Activated naive CD4-positive, alpha-beta T cell (primary cell): ENCODE measurements at regions not wholly inside any gene's neighbourhood (a gene's known extent, or its start where the extent isn't known, plus 50 kb on each side); places are given as distances from the start of the nearest gene placed in this dataset.
"Not testable (repeated sequence)": the region's sequence is repeated elsewhere in the genome, so short reads cannot be mapped to it uniquely, and the experiment has no call there.

Source experiments
- DNase-seq, 4 experiments: peaks; one replicate each; lab custom pipeline; 2025; lab: John Stamatoyannopoulos, UW

DNA sequence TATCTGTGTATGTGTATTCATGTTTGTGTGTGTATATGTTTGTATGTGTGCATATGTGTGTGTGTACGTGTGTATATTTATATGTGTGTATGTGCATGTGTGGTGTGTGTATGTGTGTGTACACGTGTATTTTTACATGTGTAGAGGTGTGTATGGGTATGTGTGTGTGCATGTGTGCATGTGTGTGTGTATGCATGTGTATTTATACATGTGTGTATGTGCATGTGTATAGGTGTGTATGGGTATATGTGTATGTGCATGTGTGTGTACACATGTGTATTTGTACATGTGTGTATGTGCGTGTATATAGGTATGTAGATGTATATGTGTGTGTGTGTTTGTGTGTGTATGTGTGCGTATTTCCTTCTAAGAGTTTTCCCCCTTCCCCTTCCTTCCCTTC lies 207.7 kb upstream of the ATP6AP2 start:
- DNase-seq, result no peak

DNA sequence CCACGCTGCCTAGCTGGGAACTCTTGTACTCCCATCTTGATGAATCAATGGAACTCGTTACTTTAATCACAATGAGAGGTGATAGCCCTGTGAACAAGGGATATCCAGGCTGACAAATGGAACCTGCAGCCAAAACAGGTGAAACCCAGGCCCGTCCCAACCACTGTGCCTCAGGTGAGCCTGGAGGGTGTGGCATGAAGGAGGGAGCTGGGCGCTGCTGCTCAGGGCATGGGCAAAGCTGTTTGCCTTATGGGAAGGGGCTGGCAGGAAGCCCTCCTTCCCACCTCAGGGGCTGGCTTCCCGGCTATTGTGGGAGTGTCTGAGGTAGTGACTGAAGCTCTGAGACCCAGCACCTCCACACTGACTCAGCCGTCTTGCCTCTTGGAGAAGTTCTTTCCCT lies 209.4 kb upstream of the ATP6AP2 start:
- DNase-seq, result no peak

DNA sequence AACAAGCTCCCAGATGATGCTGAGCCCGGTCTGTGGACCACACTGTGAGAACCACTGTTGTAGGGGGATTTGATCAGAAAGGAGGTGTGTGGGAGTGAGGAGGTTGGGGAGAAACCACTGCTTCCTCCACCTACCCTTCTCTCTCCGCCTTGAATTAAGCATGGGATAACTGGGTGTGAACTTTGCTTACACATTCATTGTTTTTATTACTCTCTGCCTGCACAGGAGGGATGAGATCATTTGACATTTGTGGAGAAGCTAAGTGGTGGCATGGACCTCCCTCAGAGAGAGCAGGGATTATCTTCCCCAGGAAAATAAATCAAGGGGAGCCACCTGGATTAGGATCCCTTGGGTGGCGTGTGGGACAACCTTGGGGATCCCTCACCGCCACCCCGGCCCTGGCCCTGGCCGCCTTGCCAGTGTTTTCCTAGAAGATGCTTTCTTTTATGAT lies 212.1 kb upstream of the ATP6AP2 start:
- DNase-seq, result no peak

DNA sequence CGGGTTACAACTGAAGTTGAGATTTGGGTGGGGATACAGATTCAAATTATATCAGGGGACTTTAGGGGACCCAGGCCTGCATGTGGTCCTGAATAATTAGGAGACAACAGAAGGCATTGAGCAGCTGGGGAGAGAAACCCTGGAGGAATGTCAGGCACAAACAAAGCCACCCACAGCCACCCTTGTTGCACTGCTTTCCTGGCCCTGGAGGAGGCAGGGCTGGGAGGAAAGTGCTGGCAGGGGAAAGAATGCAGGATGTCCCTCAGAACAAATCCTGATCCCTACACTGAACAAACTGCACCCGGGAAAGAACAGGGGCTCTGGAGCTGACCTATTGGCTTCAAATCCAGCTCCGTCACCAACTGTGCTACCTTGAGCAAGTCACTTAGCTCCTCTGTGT lies 214.1 kb upstream of the ATP6AP2 start:
- no peak for DNase-seq

DNA sequence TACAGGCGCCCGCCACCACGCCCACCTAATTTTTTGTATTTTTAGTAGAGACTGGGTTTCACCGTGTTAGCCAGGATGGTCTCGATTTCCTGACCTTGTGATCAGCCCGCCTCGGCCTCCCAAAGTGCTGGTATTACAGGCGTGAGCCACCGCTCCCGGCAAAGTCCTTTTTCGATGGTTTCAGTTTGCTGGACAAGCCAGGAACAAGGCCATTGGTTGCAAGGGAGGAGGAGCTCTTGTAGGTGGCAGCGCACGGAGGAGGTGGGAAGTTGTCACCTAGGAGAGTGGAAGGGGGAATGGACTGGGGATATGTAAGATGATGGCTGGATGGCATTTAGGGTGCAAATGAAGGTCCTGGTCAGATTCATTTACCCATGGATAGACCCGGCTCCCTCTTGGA lies 218.5 kb upstream of the ATP6AP2 start:
- DNase-seq, result not testable (repeated sequence)

DNA sequence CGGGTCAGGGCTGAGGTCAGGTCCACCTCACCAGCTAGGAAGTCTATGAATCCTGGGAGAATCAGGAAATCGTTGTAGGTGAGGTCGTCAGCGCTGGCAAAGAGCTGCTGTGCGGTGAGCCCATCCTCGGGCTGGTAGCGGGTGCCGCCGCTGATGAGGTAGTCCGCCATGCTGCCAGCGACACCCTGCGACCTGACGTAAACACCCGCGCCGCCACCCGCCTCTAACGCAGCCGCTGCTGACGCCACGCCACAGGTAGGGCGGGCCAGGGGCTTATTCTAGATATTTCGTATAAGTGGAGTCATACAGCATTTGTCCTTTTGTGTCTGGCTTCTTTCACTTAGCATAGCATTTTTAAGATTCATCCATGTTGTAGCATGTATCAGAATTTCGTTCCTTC lies 220.2 kb upstream of the ATP6AP2 start:
- DNase-seq, result no peak

DNA sequence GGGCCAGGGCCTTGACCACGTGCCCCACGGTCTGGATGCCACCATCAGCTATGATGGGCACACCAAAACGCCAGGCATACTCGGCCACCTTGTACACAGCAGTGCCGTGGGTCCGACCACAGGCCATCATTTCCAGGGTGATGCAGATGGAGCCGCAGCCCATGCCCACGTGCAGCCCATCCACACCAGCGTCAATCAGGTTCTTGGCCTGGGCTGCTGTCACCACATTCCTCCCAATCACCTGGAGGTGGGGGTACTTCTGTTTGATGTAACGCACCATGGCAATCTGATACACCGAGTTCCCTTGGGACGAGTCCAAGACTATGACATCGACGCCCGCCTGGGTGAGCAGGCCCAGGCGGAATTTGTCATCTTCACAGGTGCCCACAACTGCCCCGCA lies 221.2 kb upstream of the ATP6AP2 start:
- DNase-seq, result no peak

DNA sequence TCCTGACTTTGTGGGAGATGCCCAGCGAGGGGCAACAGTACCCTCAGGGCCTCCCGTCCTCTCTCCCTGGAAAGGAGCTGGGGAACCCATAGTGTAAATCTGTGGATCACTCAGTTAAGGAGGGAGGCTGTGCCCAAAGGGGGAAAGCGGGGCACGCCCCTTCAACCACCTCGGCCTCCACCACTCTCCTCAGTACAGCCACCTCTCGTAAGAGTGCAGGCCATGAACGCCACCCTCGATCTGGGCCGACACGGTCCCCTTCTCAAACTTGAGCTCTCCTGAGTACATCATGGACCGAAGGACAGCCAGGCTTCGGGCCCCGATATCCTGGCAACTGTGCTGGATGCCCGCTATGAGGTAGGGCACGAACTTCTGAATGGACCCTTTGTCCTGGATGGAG lies 221.8 kb upstream of the ATP6AP2 start:
- DNase-seq, result no peak

DNA sequence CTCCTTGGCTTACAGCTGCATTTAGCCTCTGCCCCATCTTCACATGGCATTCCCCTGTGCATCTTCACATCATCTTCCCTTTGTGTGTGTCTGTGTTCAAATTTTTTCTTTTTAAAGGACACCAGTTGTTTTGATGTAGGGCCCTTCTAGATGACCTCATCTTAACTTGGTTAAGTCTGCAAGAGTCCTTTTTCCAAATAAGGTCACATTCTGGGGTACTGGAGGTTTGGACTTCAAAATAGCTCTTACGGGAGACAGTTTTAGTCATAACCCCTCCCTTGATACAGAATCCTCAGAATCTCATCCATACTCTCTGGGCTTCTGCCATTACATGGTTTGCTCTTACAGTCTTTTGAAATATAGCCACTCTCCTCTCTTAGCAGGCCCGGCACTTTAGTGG lies 231.5 kb upstream of the ATP6AP2 start:
- DNase-seq, result no peak

DNA sequence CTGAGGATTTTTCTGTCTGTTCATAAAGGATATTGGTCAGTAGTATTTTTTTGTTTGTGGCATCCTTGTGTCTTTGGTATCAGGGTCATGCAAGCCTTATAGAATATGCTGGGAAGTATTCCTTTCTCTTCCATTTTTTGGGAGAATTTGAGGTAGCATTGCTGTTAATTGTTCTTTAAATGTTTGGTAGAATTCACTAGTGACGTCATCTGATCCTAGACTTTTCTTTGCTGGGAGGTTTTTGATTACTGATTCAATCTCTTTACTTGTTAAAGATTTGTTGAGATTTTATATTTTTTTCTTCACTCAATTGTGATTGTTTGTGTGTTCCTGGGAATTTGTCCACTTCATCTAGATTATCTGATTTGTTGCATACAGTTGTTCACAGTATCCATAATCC lies 234.4 kb upstream of the ATP6AP2 start:
- no peak for DNase-seq

DNA sequence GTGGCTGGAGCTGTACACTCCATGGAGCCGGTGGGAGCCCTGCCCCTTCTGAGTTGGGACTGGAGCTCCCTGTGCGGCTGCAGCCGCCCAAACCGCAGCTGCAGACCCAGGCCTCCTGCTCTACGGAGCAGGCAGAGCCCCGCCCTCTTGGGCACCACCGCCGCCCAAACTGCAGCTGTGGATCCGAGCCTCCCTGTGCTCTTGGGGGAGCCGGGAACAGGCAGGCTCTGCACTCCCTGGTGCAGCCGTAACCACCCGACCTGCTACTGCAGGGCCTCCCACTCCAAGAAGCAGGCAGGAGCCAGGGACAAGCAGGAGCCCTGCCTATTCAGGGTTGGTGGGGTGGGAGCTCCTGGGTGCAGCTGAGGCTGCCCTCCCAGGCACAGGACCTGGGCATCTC lies 237.5 kb upstream of the ATP6AP2 start:
- no peak for DNase-seq

DNA sequence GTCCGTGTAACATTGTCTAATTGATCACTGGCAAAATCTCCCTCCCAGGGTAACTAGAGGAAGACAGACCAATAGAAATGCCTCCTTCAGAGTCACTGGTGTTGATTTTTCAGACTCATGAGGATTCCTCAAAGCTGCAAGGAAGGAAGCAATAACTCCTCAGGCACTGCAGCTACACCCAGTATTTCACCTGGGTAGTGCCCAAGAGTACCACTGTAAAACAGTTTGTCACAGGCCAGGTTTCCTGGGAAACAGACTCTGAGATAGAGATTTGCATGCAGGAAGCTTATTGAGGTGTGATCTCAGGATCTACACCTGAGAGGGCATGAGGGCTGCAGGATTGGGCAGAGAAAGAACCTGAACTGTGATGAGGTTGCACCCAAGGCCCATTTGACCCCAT lies 240.7 kb upstream of the ATP6AP2 start:
- no peak for DNase-seq

DNA sequence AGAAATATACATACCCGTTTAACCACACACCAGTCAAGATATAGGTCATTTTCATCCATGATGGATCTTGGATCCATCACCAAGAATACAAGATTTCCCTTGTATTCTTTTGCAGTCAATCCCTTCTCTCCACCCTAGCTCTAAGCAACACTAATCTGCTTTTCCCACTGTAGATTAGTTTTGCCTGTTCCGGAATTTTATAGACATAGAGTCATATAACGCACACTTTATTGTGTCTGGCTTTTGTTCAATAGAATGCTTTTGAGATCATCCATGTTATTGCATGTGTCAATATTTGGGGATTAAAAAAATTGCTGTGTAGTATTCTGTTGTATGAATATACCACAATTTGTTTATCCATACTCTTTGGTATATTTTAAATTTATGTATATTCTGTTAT lies 235.6 kb upstream of the BCOR start:
- DNase-seq, result no peak

DNA sequence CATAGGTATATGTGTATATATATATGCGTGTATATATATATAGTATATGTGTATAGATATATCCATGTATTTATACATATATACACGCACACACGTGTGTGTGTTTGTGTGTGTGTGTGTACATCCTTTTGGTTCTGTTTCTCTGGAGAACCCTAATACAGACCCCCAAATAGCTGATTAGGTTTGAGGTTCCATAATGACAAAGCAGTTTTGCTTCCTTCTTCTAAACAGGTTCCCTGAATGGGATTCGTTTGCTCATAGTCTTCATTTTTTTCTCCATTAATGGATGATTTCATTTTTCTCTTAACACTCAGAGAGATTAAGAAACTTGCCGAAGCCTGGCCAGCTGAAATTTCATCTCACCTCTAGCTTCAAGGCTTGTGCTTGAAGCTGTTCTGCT lies 234.0 kb upstream of the BCOR start:
- no peak for DNase-seq

DNA sequence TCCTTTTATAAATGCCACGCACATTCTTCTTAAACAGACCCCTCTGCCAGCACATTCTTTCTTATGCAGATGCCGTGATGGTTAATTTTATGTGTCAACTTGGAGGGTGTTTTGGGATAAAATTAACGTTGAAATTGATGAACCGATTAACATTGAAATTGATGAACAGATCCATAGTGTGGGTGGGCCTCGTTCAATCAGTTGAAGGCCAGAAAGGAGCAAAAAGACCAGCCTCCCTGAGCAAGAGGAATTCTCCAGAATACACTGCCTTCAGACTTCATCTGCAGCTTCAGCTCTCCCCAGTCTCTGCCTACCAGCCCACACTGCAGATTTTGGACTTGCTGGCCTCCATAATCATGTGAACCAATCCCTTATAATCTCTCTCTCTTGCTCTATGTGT lies 233.6 kb upstream of the BCOR start:
- DNase-seq, result no peak

DNA sequence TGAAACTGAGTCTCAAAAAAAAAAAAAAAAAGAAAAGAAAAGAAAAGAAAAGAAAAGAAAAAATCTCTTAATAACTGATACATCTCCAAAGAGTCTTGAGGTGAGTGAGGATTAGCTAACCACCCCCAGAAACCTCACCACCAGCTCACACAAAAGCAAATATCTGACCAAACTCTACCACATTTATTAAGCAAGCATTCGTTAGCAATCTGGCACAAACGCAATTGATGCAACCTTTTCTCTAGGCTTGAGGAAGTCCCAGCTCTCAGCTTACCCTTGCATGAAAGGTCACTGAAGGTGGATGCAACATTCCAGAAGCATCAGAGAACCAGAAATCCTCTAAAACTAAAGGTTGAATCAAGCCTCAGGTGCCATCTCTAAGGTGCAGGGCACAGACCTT lies 231.9 kb upstream of the BCOR start:
- DNase-seq, result no peak

DNA sequence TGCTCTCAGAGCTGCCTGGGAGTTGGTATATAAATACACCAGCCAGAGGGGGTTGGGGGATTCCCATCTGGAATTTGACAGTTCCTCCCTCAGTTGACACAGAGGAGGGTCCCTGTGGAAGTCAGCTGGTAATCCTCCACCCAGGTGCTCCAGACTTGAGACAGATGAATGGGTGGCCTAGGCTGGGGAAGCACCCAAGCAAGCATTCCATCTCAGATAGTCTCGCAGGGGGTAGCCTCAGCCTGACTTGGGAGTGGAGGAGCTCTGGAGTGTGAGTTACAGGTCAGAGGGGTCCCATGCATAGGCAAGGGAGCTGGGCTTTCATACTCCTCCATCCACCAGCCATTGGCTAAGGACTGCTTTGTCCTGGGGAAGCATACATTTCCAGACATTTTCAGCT lies 229.3 kb upstream of the BCOR start:
- DNase-seq, result no peak

DNA sequence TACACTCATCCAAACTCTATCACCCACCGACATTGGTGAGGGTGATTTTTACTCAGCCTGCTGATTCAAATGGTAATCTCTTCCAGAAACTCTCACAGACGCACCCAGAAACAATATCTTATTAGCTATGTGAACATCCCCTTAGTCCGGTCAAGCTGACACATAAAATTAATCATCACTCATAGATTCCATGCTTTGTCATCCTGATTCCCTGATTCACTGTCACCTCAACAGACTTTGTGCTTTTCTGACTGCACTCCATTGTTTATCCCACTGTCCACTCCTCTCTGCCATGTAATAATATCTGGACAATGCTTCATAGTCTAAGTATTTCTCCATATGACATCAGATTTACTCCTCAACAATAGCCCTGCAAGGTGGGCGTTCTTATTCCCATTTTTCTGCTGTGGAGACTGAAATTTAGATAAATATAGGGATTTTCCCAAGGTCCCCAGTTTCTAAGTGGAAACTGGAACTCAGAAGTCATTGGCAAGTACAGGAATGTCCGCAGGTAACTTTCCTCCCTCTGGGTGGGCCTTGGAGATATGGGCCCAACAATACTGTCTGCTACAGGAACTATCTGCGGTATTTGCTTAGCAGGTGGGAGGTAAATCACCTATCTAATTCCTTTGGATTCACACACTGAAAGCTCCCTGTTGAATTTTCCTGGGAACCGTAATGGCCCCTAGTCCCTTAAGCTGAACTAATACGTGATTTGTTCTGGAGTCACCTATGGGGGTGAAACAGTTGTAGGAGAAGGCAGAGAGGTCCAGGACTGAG lies 228.6 kb upstream of the BCOR start:
- DNase-seq, result no peak

DNA sequence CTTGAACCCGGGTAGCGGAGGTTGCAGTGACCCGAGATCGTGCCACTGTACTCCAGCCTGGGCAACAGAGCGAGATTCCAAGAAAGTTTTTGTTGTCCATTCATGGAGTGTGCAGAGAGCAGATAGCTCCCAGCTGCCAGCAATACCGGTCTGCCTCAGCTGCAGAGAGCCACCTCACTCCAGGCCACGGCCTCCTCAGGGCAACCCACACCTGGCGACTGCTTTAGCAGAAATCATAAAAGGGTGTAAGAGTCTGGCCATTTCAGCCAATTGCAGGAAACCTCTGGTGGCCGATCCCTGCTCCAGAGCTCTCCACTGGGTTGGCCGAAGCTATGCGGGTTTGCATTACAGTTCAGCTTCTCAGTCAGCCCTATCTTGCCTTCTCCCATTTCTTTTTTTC lies 227.4 kb upstream of the BCOR start:
- no peak for DNase-seq

DNA sequence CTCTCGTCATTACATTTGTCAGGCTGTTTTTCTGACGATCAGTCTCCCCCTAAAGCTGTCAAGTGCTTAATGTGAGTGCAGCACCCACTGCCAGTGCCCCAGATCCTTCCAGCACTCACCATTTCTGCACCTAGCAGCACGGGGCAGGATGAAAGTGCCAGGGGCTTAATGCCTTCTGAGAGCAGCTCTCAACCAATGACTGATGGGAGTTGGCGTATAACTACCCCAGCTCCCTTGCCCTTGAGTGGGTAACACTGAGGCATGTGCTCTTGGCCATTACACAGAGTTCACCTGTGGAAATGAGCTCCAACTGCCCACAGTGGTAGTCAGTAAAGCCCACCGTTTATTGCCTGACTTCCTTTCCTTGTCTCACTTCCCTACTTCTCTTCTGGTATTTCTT lies 226.2 kb upstream of the BCOR start:
- no peak for DNase-seq

DNA sequence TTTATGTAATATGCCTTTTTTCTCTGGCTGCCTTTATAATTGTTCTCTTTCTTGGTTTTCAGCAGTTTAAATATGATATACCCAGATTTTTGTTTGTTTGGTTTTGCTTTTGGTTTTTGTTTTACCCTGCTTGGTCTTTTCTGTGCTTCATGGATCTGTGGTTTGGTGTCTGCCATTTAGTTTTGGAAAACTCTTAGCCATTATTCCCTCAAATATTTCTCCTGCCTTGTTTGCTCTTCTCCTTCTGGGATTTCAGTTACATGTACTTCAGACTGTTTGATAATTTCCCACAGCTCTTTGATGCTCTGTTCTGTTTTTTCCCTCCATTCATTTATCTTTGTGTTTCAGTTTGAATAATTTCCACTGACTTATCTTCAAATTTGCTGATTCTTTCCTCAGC lies 223.1 kb upstream of the BCOR start:
- DNase-seq, result no peak

DNA sequence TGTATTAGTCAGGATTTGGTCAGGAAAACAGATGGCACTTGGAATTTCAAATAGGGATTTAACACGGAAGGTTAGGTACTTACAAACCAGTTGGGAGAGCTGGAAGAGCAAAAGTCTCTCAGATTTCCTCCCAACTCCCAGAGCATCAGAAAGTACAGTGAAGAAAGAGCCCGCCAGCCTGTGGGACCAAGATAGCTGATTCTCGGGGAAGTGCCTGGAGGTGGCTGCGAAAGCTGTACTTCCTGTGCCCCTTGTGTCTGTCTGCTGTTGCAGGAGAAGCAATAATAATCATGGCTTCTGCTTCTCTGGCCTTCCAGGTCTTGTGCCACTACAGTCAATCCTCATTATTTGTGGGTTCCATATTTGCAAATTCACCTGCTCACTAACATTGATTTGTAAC lies 221.0 kb upstream of the BCOR start:
- no peak for DNase-seq

DNA sequence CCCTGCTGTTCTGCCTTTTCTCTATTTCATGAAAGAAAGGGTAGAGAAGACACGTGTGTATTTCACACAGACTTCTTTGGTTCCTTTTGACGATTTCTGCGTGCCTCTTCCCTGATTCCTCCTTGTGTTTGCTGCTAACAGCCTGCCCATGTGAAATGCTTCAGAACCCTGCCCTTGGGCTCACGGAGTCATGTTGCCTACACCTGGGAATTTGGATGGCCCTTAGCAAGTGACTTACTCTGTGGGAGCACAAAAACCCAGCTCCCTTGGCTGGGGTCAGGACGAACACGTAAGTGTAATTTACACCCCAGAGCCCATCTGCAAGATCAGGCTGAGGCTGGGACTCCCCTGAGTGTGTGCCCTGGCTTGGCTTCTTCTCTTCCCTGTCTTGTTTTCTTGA lies 220.3 kb upstream of the BCOR start:
- DNase-seq, result no peak

DNA sequence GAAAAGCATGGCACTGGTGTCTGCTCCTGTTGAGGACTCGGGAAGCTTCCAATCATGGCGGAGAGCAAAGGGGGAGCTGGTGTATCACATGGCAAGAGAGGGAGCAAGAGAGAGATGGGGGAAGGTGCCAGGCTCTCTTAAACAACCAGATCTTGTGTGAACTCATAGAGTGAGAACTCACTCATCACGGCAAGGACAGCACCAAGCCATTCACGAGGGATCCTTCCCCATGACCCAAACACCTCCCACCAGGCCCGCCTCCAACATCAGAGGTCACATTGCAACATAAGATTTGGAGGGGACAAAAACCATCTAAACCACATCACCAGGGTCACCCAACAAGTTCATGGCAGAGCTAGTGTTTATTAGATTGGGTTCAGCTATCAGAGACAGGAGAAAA lies 218.7 kb upstream of the BCOR start:
- DNase-seq, result no peak

DNA sequence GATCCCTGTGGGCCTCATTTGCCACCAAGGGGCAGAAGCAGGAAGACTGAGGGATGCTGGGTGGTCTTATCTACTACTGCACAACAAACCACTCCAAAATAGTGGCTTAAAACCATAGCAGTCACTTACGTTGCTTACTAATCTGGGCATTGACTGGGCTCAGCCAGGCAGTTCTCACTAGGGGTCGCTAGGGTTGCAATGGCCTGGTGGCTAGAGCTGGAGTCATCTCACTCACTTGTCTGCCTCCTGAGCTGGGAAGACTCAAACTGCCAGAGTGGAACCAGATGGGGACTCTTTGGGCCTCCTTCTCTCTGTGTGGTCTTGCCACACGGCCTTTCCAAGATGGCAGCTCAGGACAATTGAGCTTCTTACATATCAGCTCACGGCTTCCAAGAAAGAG lies 216.3 kb upstream of the BCOR start:
- no peak for DNase-seq
